Glomerular visceral epithelial cell (primary cell): ENCODE measurements at regions not wholly inside any gene's neighbourhood (a gene's known extent, or its start where the extent isn't known, plus 50 kb on each side); places are given as distances from the start of the nearest gene placed in this dataset.
A peak's percentile ranks its signal among the peaks of the same experiment; 100 is the strongest.
"Not testable (repeated sequence)": the region's sequence is repeated elsewhere in the genome, so short reads cannot be mapped to it uniquely, and the experiment has no call there.

Source experiments
- DNase-seq: peaks from one replicate; pipeline ENCODE4 v3.0.0-alpha.2; 2016; ENCODE audit errors: extremely low spot score

DNA sequence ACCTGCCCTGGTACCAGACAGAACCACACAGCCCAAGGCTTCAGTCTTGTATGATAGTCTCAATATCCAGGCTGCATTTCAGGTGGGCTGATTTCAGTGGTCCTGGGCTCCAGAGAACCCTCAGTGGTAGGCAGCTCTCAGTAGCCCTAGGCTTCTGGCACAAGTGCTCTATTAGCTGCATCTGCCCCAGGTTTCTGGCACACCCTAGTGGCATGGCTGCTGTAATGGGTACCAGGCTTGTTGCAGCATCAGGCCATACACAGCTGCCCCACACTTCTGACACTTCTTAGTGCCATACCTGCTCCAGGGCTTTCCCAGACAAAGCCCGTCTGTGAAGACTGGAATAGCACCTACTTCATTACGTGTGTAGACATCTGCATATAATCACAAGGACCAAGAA lies 1062.2 kb upstream of the EPHA6 start:
- DNase-seq = no peak

DNA sequence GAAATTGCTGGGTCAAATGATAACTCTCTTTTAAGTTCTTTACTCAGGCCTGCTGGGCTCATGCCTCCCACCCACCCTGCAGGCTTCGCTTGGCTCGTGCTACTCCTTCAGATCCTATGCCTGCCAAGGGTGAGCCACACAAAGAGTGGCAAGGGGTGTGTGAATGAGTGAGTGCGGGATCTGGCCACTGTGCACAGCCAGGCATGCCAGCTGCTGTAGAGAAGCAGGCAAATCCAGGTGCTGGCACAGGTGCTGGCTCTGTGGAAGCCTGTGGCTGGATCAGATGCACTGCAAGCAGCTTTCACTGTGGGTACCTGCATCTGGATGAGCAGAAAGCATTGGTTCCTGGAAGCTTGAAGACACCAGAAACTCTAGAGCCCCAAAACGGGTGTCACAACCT lies 1055.7 kb upstream of the EPHA6 start:
- DNase-seq = no peak

DNA sequence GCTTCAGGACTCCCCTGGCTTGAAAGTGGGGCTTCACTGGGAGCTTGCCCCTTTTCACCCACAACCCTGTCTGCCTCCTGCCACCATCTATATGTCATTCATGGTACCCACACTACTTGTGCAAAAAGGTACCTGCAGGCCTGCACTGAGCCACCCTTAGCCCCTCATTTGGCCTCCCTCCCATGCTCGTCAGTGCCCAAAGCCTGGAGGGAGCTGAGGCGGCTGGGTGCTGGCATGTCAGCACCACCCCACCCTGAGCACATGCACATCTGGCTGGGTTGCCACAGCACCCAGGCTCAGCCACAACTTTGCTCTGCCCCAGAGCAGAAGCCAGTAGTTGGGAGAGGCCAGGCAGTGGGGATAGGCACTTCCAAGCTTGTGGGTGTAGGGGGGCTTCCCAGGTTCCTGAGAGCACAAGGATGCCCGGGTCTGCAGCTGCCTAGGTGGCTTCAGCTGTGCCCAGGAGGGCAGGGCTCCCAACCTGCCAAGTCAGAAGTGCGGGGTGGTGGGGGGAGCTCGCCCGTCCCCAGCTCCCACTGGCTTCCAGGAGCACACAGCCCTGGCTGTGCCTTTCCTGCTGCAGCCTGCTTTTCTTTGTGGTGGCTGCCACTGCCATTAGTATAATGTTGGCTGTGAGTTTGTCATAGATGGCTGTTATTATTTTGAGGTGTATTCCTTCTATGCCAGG lies 1054.6 kb upstream of the EPHA6 start:
- DNase-seq = no peak

DNA sequence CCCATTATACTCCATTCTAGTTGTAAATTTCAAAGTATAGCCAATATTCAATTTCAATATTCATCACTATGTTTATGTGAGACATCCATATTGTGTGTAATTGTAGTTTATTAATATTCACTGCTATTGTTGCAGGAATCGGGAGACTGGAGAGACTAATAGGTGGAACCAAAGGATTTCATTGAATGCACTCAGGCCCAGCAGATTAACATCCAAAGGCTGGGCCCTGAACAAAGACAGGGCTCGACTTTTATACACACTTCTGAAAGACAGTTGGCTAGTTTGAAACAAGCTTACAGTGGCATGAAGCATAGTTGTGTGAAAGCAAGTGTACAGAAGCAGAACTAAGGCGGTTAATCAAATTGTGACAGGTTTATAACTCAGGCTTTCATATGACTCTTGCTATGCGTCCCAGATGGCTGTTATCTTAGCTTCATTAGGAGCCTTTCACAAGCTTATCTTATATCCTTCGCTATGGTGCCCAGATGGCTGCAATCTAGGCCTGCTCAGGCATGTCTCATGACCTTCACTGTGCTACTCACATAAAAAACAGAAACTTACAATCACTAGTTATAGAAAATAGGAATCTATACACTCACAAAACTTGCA lies 1038.8 kb upstream of the EPHA6 start:
- no peak for DNase-seq

DNA sequence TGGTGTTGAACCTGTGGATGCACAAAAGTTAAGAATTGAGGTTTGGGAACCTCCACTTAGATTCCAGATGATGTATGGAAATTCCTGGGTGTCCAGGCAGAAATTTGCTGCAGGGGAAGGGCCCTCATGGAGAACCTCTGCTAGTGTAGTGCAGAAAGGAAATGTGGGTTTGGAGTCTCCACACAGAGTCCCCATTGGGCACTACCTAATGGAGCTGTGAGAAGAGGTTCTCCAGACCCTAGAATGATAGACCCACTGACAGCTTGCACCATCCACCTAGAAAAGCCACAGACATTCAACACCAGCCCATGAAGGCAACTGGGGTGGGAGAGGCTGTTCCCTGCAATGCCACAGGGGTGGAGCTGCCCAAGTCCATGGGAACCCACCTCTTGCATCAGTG lies 1032.8 kb upstream of the EPHA6 start:
- DNase-seq = no peak

DNA sequence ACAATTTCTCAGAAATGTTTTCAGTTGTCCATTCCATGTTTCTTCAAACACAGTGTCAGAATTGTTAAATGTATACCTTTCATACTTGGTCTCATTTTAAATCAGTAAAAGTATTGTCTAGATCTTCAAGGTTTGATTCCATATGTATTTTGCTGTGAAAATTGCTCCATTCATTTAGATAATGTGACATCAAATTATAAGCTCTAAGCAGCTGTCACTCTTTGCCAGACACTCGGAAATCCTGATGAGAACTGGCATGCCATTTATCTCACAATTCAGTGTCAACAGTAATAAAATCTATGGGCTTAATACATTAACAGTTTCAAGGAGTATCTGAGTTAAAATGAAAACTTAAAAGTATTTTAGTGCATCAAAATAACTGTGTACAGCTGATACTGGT lies 1025.3 kb upstream of the EPHA6 start:
- DNase-seq = no peak

DNA sequence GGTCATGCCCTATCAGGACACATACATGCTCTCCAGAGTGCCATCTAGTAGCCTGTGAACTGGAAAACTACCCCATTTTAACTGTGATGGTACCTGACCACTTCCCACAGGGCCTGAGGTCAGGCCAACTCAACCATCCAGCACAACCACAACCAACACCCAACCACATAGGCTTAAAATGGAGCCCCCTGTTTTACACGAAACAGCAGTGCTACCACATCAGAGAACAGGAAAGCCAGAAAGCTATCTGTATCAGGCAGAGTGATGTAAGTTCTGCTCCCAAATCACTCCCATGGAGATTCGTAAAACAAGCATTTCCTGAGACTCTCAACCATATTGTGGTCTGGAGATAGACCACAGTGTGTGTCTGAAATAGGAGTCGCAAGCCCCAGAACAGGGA lies 1017.3 kb upstream of the EPHA6 start:
- DNase-seq = peak; percentile 1

DNA sequence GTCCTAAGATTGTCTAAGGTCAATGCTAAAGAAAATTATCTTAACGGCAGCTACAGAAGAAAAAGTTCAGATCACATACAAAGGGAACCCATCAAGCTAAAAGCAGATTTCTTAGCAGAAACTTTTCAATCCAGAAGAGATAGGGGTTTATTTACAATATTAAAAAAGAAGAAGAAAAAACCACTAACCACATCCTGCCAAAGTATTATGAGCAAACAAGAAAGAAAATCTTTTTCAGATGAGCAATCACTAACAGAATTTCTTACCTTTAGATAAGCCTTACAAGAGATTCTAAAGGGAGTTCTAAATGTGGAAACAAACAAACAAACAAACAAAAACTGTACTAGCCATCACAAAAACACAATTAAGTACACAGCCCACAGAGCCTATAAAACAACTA lies 1015.8 kb upstream of the EPHA6 start:
- no peak for DNase-seq

DNA sequence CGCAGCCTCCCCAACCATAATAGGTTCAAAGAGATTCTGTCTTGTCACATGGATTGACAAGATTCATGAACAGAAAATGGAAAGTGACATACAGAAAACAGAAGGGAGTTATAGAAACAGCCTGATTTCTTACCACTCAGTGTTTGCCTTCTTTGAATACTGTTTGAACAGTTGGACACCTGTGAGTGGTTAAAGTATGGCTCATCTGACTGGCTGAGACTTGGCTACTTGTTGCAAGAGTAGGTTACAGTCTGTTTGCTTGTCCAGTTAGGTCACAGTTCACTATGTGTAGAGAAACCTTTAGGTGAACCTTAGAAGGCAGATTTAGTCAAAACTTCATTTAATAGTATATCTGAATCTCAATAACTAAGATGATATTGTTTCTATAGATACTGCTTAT lies 1003.9 kb upstream of the EPHA6 start:
- DNase-seq = no peak

DNA sequence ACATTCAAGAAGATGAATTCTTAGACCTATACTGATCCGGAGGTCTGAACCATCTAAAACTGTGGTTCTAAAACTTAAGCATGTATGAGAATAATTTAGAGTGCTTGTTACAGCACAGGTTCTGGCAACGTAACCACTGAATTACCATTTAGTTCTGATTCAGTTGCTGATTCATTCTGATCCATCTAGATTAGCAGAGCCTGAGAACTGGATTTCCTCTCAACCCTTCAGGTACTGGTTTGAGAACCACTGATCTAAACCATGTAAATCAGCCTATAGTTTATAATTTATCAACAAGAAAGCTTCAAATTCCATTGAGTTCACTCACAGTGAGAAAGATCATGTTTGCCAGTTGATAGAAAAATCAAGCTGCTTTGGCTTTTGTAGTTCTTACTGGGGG lies 1001.1 kb upstream of the EPHA6 start:
- DNase-seq = no peak

DNA sequence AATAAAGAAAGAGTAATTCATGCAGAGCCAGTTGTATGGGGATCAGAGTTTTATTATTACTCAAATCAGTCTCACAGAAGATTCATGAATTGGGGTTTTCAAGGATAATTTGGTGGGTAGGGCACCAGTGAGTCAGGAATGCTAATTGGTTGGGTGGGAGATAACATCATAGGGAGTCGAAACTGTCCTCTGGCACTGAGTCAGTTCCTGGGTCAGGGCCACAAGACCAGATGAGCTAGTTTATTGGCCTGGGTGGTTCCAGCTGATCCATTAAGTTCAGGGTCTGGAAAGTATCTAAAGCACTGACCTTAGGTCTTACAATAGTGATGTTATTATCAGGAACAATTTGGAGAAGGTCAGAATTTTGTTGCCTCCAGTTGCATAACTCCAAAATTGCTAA lies 998.6 kb upstream of the EPHA6 start:
- peak; percentile 2 for DNase-seq

DNA sequence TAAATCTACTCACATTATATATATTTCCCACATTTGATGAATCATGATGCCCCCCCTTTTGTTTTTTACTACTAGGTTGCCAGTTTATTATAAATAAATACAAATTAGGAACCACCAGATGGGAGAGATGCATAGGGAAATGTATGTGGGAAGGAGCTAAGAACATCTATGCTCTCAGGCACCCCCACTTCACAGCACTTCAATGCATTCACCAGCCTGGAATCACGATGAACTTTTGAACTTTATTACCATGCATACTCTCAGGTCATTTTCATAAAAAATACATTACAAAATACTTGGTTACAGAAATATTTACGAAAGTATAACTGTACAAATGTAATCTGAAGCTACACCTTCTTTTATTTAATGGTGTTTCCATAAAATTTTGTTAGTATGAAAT lies 988.0 kb upstream of the EPHA6 start:
- DNase-seq = no peak

DNA sequence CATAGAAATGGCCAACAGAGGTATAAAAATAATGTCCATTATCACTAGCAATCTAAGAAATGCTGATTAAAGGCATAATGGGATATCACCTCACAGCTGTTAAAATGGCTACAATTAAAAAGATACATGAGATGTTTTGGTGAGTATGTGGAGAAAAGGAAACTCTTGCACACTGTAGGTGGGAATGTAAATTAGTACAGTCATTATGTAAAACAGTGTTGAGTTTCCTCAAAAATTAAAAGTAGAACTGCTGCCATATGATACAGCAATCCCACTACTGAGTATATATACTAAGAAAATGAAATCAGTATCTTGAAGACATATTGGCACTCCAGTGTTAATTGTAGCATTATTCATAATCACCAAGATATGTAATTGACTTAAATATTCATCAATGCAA lies 982.2 kb upstream of the EPHA6 start:
- no peak for DNase-seq

DNA sequence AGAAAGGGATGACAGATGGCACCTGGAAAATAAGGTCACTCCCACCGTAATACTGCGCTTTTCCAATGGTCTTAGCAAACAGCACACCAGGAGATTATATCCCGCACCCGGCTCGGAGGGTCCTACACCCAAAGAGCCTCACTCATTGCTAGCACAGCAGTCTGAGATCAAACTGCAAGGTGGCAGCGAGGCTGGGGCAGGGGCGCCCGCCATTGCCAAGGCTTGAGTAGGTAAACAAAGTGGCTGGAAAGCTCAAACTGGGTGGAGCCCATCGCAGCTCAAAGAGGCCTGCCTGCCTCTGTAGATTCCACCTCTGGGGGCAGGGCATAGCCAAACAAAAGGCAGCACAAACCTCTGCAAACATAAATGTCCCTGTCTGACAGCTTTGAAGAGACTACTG lies 953.8 kb upstream of the EPHA6 start:
- not testable (repeated sequence) for DNase-seq

DNA sequence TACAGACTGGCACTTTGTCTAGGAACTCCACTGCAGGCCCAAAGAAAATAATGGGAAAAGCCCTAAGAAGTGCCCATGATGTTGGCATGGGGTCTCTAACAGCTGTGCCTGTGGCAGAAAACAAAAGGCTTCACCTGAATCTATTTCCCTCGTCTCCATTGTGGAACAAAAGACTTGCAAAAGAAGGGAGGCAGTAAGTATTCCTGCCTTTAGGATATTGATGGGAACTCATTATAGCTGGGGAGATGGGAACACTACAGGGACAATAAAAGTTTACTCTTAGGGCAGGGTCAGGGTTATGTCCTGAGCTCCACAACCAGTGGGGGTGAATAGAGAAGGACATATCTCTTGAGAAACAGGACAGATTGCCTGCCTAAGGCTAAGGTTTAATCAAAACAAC lies 930.6 kb upstream of the EPHA6 start:
- DNase-seq = no peak

DNA sequence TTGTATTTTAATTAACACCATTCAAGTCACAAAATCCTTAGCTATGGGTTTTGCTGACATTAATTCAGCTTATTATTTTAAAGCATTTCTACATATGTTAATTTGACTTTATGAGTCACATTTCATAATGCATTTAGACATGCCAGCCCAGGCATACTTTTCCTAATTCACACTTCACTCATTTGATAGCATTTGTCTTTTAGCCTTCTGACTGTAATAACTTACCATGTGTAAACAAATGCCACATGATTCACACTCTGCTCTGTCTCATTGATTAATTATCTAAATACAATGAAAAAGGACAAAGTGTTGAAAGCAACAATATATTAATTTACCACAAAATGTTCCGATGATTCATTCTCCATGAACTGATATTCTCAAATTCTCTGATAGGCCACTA lies 927.8 kb upstream of the EPHA6 start:
- no peak for DNase-seq

DNA sequence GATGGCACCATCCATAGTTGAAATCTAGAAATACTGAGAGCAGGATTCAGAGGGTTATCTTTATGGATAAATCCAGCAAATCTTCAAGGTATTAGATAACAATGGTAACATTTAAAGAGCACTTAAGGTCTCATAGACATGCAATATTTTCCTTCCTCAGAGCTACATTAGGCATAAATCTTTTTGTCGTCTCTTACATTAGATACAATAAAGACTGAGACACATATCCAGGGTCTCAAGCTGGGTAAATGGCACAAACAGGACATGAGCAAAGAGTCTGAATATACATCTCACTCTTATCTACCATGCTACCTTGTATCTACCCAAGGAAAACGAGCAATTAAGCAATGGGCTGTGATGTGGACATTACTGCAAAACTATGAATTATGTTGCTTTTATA lies 927.3 kb upstream of the EPHA6 start:
- DNase-seq = no peak

DNA sequence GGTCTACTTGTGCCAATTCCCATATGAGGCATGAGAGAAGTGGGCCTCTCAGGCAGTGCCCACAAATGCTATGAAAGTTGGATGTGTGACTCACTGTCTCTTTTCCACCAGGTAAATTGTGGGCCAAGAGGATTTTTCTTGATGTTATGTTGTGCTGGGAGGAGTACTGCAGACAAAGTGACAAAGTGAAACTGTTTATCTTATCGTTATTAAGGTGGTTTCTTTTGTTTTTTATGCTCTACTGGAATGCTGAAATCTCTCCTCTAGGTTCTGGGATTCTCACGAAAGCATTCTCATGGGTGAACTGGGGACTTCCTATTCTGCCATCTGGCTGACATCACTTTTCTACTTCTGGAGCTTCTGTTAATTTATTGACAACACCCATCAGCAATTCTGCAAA lies 919.6 kb upstream of the EPHA6 start:
- DNase-seq = no peak

DNA sequence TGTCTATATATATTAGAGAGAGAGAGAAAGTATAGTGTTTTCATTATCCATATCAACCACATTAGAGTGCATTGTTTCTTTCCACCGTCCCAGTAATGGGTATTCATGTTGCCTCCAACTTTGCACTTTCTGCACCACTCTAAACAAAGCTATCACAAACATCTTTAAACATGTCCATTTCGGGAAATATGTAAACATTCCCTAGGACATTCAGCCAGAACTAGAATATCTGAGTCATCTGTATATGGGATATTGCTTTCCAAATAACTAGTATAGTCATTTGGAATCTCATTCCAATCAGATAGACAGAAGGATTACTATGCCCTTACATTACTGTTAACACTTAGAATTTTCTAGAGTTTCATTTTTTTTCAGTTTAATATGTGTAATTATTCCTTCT lies 914.9 kb upstream of the EPHA6 start:
- no peak for DNase-seq

DNA sequence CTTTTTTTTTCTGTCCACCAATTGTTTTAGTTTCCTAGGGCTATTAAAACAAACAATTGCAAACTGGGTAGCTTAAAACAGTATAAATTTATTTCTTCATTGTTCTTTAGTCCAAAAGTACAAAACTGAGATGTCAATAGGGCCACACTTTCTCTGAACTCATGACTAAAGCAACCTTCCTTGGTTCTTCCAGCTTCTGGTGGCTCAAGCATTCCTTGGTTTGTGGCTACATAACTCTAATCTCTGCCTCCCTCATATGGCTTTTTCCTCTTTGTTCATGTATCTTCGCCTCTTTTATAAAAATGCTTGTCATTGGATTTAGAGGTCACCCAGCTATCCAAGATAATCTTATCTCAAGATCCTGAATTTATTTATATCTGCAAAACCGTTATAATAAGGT lies 914.5 kb upstream of the EPHA6 start:
- no peak for DNase-seq

DNA sequence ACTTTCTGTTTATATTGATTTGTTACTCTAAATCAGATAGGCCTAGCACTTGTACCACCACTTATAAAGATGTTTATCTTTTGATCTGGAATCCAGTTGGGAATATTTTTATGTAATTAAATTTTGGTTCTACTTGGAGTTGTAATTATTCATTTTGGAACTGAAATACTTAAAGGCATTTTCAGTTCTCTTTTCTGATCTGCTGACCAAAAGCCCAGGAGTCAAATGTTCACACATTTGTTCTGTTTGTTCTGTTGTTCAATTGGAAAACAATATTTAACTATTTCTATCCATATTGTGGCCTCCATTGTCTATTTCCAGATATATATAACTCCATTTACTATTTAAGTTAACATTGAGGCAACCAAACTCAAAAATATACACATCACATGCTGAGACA lies 912.4 kb upstream of the EPHA6 start:
- DNase-seq = no peak

DNA sequence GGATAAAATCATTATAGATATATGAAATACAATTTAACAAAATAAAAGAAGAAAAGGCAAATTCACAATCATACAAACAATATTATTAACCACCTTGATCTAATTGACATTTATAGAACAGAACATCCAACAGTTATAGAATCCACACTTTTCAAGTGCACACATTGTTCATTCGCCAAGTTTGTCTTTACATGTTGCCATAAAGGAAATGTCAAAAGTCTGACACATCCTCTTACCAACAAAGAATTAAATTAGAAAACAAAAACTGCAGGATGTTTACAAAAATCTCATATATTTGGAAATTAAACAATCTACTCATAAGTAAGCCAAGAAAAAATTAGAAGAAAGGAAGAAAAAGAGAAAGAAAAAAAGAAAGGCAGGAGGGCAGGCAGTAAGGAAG lies 909.2 kb upstream of the EPHA6 start:
- DNase-seq = no peak

DNA sequence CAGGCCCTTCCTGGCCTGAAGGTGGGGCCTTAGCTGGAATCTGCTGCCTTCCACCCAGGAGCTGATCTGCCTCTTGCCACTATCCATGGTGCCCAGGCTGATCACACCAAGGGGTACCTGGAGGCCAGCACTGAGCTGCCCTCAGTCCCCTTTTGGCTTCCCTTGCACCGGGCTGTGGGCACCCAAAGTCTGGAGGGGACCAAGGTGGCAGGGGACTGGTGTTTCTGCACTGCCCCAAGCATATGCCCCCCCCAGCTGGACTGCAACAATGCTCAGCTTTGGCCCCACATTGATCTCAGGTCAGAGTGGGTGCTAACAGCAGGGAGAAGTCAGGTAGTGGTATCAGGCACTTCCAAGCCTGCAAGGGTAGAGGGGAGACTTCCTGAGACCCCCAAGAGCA lies 902.6 kb upstream of the EPHA6 start:
- no peak for DNase-seq
